Activated CD8-positive, alpha-beta T cell treated with anti-CD3 and anti-CD28 coated beads for 36 hours (primary cell): ENCODE measurements at regions not wholly inside any gene's neighbourhood (a gene's known extent, or its start where the extent isn't known, plus 50 kb on each side); places are given as distances from the start of the nearest gene placed in this dataset.

Source experiments
- ATAC-seq: fragments of 200-7000 bp; cut with Tn5 transposase; one replicate; pipeline ENCODE4 v1.10.0; 2021; ENCODE audit warnings: mild to moderate bottlenecking, moderate library complexity
- CTCF ChIA-PET: fragments of 350-600 bp; sonication (Branson Sonifier 250); formaldehyde crosslinking; loops from one replicate; lab custom pipeline; 2021; ENCODE audit warnings: antibody characterized with exemption; lab: Charles Lee
- POLR2A ChIA-PET: fragments of 350-600 bp; sonication (Branson Sonifier 250); formaldehyde crosslinking; loops from one replicate; lab custom pipeline; 2021; ENCODE audit warnings: antibody characterized with exemption; lab: Charles Lee
- DNase-seq: peaks from one replicate; pipeline ENCODE4 v3.0.0-alpha.2; 2020
- H3K27ac Mint-ChIP-seq: one replicate; pipeline ENCODE4 v1.8.0; 2021; ENCODE audit warnings: mild to moderate bottlenecking, mixed read lengths
- H3K27me3 Mint-ChIP-seq: one replicate; pipeline ENCODE4 v1.8.0; 2021; ENCODE audit warnings: mixed read lengths
- H3K36me3 Mint-ChIP-seq: one replicate; pipeline ENCODE4 v1.8.0; 2021; ENCODE audit warnings: low read depth, mixed read lengths
- H3K4me1 Mint-ChIP-seq: one replicate; pipeline ENCODE4 v1.8.0; 2021; ENCODE audit warnings: low read depth, mixed read lengths
- H3K4me3 Mint-ChIP-seq: one replicate; pipeline ENCODE4 v1.8.0; 2021; ENCODE audit warnings: mild to moderate bottlenecking, moderate library complexity, mixed read lengths
- H3K9me3 Mint-ChIP-seq: one replicate; pipeline ENCODE4 v1.8.0; 2021; ENCODE audit warnings: mixed read lengths
- CTCF ChIP-seq: fragments of 200-600 bp; IDR thresholded peaks from one replicate; pipeline ENCODE4 v1.8.0; 2022; ENCODE audit warnings: antibody characterized with exemption, mild to moderate bottlenecking
- intact Hi-C: fragments of 100-400 bp; cut with micrococcal nuclease; formaldehyde crosslinking; loops from one replicate; pipeline ENCODE4 v1.10.0; 2022

GRCh38 chr13:112143046-112143752 is 76.2 kb downstream of the SOX1 start:
- H3K36me3 Mint-ChIP-seq: no peaks in the 10 kb centered on the region
- ChIA-PET POLR2A (no interaction called here), CTCF (no interaction called here)
- H3K27me3 Mint-ChIP-seq: no peaks in the 10 kb centered on the region
- no peaks in the 10 kb centered on the region for H3K4me1 Mint-ChIP-seq
- H3K4me3 Mint-ChIP-seq: no peak overlapping the region
- intact Hi-C loops: no loop called here
- ATAC-seq (no peak), DNase-seq (no peak)
- no peak overlapping the region for H3K27ac Mint-ChIP-seq
- no peak for TF ChIP-seq CTCF
- H3K9me3 Mint-ChIP-seq: peaks cover 2% of the 10 kb centered on the region

- peaks cover 2% of the 10 kb centered on the region for H3K9me3 Mint-ChIP-seq
- ChIA-PET CTCF (no interaction called here), POLR2A (no interaction called here)
- H3K4me1 Mint-ChIP-seq: no peaks in the 10 kb centered on the region
- no peak overlapping the region for H3K4me3 Mint-ChIP-seq
- ATAC-seq (no peak), DNase-seq (no peak)
- intact Hi-C loops: no loop called here
- no peak overlapping the region for H3K27ac Mint-ChIP-seq
- H3K36me3 Mint-ChIP-seq: no peaks in the 10 kb centered on the region
- TF ChIP-seq CTCF: no peak
- no peaks in the 10 kb centered on the region for H3K27me3 Mint-ChIP-seq
Measured at GRCh38 chr13:112143753-112144615, 77.0 kb downstream of the SOX1 start.

- no peak overlapping the region for H3K4me3 Mint-ChIP-seq
- TF ChIP-seq CTCF: no peak
- intact Hi-C loops: no loop called here
- DNase-seq: no peak
- H3K27ac Mint-ChIP-seq: no peak overlapping the region
- H3K4me1 Mint-ChIP-seq: no peaks in the 10 kb centered on the region
- H3K36me3 Mint-ChIP-seq: no peaks in the 10 kb centered on the region
- no peak for ATAC-seq
- POLR2A ChIA-PET: no interaction called here
- peaks cover 2% of the 10 kb centered on the region for H3K9me3 Mint-ChIP-seq
- H3K27me3 Mint-ChIP-seq: no peaks in the 10 kb centered on the region
- CTCF ChIA-PET: no interaction called here
Measured at GRCh38 chr13:112144616-112145550, 77.9 kb downstream of the SOX1 start.

- TF ChIP-seq CTCF: no peak
- POLR2A ChIA-PET: no interaction called here
- intact Hi-C loops: no loop called here
- DNase-seq (no peak), ATAC-seq (no peak)
- H3K4me3 Mint-ChIP-seq: no peak overlapping the region
- H3K27ac Mint-ChIP-seq: no peak overlapping the region
- peaks cover 2% of the 10 kb centered on the region for H3K9me3 Mint-ChIP-seq
- no peaks in the 10 kb centered on the region for H3K4me1 Mint-ChIP-seq
- H3K27me3 Mint-ChIP-seq: no peaks in the 10 kb centered on the region
- H3K36me3 Mint-ChIP-seq: no peaks in the 10 kb centered on the region
- CTCF ChIA-PET: no interaction called here
Measured at GRCh38 chr13:112145551-112146360, 78.8 kb downstream of the SOX1 start.
